ENCODE measurements at regions not wholly inside any gene's neighbourhood (a gene's known extent, or its start where the extent isn't known, plus 50 kb on each side); places are given as distances from the start of the nearest gene placed in this dataset.

- no peak for TF ChIP-seq CTCF (IDR thresholded peaks at IDR 0.05)
- TF ChIP-seq POLR2A (IDR thresholded peaks at IDR 0.05) = no peak
- TF ChIP-seq POLR2AphosphoS5 (IDR thresholded peaks at IDR 0.05) = no peak
Measured at GRCh38 chr2:220476877-220477276, 849.4 kb downstream of the SLC4A3 start.

All from breast epithelium (tissue), 3 donors.